NCI-H1105 treated with DMSO at 0.1 percent for 48 hours (cell line): ENCODE measurements at regions not wholly inside any gene's neighbourhood (a gene's known extent, or its start where the extent isn't known, plus 50 kb on each side); places are given as distances from the start of the nearest gene placed in this dataset.

ENCODE experiments used
- DNase-seq: peaks from one replicate; lab custom pipeline; 2025; lab: John Stamatoyannopoulos, UW

DNA sequence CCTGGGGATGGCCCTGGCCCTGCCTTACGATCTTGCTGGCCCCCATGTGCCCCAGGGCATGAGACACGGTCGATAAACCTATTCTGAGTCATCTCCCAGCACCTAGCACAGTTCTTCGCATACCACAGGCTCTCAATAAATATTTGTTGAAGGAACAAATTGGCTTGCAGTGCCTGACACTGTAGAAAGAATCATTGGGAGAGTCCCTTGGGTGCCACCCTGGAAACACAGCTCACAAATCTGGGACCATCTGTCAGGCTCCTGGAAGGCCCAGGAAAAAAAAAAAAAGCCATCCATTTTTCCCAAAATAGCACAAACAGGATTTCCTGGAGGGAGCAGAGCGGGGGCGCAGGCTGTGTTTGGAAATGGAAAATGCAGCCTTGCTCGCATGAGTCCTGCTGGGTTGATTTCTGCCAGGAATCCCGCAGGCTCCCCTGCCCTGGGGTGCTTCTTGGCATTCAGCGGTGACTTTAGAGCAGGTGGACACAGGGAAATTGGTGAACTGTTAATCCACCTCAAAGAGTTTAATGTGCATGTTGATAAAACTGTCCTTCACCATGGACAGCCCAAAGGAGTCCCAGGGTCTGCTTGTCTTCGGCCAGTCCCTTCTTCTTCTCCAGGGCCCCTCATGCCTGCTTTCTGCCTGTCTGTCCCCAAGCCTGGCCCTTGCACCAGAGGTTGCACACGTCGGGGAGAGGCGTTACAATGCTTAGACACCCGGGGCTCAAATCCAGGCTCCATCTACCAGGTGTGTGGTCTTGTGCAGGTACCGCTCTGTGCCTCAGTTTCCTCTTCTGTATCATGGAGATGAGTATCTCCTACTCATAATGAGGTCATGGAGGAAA, 106.1 kb upstream of the RFLNA start:
- DNase-seq = no peak

DNA sequence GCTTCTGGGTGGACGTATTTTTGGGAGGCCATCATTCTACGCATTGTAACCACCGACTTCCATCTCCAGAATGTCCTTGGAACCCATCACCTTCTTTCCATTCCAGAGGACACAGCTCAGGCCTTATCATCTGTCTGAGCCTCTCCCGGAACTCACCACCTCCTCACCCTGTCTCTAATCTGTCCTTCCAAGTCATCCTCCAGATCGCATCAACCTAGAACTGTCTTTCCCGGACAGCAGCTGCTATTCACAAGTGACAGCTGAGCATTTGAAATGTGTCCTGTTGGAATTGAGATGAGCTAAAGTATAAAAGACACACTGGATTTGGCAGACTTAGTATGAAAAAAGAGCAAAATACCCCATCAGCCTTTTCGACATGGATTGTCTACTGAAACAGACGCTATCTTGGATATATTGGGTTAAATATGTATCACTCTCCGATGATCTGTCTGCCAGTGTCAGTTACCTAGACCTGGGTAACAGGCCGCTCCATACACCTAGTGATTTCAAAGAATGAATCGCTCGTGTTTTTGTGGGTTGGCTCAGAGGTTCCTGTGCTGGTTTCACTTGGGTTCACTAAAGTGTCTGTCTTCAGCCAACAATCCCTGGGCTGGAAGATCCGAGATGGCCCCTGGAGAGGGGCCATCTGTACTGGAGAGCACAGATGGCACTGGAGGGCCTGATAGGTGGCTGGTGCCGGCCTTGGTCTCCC, 104.4 kb upstream of the RFLNA start:
- no peak for DNase-seq

- DNase-seq = no peak
These were observed 103.9 kb upstream of the RFLNA start for GRCh38 chr12:124191024-124191359.

DNA sequence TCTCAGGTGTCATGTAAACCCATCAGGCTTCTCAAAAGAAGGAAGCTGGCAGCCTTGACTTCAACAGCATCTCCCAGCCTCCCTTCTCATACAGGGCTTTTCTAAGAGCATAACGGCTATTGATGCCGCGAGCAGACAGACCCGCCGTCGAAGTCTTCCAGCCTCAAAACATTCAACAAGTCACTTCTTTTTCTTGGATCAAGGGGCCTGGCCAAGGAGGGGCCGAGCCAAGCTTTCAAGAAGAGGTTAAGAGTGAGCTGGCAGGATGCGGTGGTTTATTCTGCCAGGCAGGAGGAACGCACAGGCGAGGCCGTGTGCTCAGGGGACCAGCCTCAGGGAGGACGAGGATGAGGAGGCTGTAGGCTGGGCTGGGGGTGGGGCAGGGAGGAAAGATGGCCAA, 102.9 kb upstream of the RFLNA start:
- DNase-seq = no peak

DNA sequence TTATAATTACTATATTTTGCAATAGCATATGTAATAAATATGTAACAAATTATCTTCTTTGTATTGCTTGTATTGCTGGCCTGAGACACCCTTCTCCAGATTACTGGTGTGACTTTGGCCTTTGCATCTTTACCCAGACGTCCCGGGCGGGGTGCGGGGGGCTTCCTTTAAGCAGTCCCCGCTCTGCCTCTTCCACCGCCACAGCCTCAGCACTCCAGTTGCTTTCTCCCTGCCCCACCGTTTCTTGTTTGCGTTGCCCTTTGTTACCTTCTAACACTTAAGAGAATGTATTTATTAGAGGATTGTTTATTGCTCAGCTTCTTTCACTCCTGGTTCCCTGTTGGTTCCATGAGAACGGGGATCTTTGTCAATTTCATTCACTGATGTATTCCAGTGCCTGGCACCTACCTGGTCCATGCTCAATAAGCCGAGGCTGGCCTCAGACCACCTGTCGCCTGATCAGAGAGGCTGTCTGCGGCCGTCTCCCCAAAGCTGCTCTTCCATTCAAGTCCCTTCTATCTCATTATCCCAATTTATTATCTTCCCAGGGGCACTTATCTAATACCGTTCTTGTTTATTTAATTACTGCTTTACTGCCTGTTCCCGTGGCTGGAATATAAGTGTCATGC, 100.5 kb upstream of the RFLNA start:
- no peak for DNase-seq

GRCh38 chr12:124194893-124195566, 99.9 kb upstream of the RFLNA start:
- no peak for DNase-seq

- no peak for DNase-seq
These were observed 99.3 kb upstream of the RFLNA start for GRCh38 chr12:124195567-124195942.

GRCh38 chr12:124196236-124196635, 98.7 kb upstream of the RFLNA start:
- no peak for DNase-seq

DNA sequence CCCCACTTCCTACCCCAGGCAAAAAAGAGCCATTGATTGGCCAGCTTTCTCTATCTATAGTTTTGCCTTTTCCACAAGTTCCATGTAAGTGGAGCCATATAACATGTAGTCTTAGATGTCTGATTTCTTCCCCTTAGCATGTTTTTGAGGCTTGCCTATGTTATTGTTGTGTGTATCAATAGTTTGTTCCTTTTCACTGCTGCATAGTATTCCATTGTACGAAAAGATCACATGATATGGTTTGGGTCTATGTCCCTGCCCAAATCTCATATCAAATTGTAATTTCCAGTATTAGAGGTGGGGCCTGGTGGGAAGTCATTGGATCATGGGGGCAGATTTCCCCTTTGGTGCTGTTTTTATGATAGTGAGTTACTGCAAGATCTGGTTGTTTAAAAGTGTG, 93.6 kb upstream of the RFLNA start:
- no peak for DNase-seq

GRCh38 chr12:124203176-124203575, 91.7 kb upstream of the RFLNA start:
- no peak for DNase-seq

DNA sequence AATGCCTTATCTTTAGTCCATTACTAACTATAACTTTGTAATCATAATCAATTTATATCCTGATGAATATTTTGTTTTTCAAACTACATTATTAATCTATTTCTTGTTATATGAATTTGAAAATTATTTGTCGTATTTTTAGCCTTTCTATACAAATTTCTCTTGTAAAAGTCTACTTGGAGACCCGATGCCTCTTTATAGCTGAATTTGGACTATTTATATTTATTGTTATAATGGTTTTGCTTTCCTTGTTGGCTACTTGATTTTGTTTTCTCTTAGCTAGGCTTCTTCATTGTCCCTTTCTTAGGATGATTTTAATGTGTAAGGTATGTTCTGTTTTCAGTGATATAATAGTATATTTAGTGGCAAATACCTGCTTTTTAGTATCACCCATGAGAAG, 89.5 kb upstream of the RFLNA start:
- no peak for DNase-seq

DNA sequence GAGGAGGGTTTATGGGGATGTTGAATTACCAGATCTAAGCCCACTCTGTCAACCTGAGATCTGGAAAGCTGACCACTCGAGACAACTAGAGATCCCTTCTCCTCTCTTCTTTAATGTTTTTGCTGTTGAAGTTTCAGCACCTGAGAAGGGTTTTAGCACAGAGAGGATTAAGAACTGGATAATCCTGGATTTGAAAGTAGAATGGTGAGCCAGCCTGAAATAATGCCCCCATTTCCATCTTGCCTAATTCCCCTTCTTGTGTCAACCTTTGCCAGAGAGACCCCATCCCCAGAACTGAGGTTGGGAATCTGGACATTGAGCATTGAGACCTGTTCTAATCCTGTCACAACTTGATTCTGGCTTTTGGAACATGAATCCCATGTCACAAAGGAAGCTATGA, 87.8 kb upstream of the RFLNA start:
- DNase-seq = no peak

DNA sequence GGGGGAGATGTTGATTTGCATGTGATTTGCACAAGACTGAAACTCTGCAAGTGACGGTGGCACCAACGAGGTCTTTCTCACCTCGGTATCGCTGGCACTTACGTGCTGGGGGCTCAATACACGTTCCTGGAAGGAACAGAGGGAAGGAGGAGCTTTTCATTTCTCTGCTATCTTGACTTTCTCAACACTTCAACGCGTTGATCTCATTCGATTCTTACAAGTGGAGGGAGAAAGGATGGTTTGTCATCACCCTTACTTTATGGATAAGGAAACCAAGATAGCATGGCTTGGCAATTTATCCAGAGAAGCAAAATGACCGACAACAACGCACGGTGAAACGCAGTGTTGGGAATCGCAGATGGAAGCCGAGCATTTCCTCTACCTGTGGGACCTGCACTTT, 87.3 kb upstream of the RFLNA start:
- no peak for DNase-seq

GRCh38 chr12:124208489-124208888, 86.4 kb upstream of the RFLNA start:
- no peak for DNase-seq

DNA sequence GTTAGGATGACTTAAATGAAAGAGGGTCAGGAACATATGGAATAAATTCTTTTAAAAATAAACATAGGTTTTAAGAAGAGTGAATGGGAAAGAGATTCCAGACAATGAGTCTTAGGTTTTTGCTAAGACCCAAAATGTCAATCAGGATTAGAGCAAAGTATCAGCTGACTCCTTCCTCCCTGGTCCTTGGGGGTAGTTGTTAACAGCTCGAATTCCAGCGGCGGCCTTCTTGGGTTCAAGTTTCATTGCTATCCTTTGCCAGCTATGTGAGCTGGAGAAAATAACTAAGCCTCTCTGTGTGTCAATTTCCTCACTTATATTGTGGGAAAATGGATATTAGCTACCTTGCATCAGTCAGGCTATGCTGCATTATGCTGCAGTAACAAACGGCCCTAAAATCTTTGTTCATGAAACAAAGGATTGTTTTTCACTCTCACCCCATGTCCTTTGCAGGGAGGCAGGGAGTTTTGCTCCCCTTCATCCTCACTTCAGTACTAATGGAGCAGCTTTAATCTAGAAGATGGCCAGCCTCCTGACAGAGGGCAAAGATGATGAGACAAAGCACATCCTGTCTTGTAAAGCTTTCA, 83.8 kb upstream of the RFLNA start:
- no peak for DNase-seq

DNA sequence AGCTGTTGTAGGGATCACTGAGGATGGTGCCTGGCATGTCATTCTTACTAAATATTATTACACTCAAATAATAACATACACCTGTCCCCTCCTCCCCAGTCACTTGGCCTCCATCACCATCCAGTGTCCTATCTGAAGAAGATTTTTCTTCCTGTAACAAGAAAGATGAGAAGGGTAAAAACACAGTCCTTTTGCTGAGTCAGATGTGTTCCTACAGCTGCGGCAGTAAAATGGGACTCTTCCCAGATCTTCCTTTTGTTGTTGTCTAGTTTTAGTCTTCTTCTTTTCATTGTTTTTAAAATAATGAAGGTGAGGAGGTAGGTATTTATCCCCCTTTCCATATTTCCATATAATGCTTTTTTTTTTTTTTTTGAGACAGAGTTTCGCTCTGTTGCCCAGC, 83.1 kb upstream of the RFLNA start:
- DNase-seq = no peak

GRCh38 chr12:124213666-124214347, 81.1 kb upstream of the RFLNA start:
- DNase-seq = no peak

DNA sequence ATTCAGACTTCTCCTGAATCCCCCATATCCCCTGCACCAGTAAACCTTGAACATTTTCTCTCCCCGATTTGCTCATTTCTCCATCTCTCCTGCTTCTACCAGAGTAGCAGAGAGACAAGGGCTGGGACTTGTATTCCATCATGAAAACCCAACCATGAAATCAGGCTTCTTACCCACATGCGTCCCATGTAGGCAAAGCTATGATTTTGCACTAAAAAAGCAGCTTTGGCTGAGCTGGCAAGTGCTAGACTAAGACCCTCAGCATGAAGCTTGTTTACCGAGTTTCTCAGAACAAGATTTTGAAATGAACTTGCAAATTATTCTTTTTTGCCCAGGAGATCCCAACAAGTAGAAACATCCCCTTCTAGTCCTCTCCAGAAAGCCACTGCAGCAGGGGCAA, 80.3 kb upstream of the RFLNA start:
- no peak for DNase-seq

DNA sequence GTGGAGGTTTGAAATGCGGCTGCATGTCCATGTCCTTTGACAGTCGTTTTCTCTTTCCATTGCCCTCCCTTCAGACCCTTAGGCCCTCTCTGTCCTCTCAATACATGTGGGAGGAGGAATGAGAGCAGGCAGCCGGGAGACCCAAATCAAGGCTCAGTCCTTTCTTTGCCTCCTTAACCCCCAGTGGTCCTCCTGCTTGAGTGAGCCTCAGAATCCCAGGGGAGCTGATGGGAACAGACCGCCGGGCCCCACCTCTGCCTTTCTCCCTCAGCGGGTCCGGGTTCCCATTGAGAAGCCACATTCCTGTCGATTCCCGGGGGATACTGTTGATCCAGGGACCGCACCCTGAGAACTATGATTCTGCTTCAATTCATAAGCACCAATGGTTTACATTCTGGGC, 77.9 kb upstream of the RFLNA start:
- no peak for DNase-seq

DNA sequence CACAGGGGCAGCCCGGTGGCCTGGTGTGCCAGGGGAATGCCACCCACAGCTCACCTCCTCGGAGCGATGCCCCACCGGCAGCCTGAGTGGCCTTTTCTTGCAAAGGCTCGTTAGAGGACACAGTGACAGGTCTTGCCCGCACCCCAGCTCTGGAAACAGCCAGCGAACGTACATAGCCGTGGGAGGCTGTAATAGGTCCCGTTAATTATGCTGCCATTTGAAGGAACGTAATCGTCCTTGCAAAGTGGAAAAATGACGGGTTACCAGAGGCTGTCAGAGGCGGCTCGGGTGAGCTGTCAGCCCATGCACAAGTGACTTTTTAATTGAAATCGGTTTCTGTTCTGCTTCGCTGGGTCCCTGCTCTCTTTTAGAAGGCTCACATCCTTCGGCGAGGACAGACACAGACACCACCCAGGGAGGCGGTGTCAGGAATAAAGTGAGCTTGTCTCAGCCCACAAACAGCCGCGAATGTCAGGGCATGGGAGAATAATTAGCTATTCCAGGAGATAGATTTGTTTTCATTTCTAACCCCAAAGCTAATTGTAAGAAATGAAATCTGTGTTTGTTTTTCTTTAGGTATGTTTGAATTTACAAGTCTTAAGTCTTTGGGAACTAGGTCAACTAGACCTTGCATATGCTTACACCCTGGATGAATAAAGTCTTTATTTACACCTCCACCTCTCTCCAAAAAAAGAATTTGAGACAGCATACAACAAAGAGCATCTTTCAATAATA, 77.2 kb upstream of the RFLNA start:
- peak; percentile 66 for DNase-seq

GRCh38 chr12:124218243-124218560, 76.7 kb upstream of the RFLNA start:
- DNase-seq = no peak
